Upper lobe of right lung (tissue), 1 donor: ENCODE measurements at regions not wholly inside any gene's neighbourhood (a gene's known extent, or its start where the extent isn't known, plus 50 kb on each side); places are given as distances from the start of the nearest gene placed in this dataset.

Source experiments
- ATAC-seq: fragments of 200-7000 bp; cut with Tn5 transposase; one replicate; pipeline ENCODE4 v1.9.1; 2020; ENCODE audit warnings: mild to moderate bottlenecking, moderate library complexity
- DNase-seq: peaks from one replicate; pipeline ENCODE4 v3.0.0-alpha.2; 2020
- H3K27ac ChIP-seq: fragments of 200-600 bp; one replicate; pipeline ENCODE4 v1.8.0; 2022
- H3K27me3 ChIP-seq: fragments of 200-600 bp; one replicate; pipeline ENCODE4 v1.8.0; 2022; ENCODE audit warnings: mild to moderate bottlenecking
- H3K36me3 ChIP-seq: fragments of 200-600 bp; one replicate; pipeline ENCODE4 v1.8.0; 2022
- H3K4me1 ChIP-seq: fragments of 200-600 bp; one replicate; pipeline ENCODE4 v1.8.0; 2022
- H3K4me3 ChIP-seq: fragments of 200-600 bp; one replicate; pipeline ENCODE4 v1.8.0; 2022; ENCODE audit warnings: mild to moderate bottlenecking
- H3K9me3 ChIP-seq: fragments of 200-600 bp; one replicate; pipeline ENCODE4 v1.8.0; 2022
- CTCF ChIP-seq: fragments of 200-600 bp; IDR thresholded peaks from one replicate; pipeline ENCODE4 v1.8.0; 2022; ENCODE audit warnings: antibody characterized with exemption
- intact Hi-C: fragments of 100-400 bp; cut with DNase I; formaldehyde crosslinking; loops from one replicate; pipeline ENCODE4 v1.11.0; 2022
- donor health status: DM: no; HTN: yes; CAD: no; lungs with severe emphysema.

GRCh38 chr2:67012165-67012564 is 385.0 kb upstream of the ETAA1 start:
- DNase-seq (no peak), ATAC-seq (no peak)
- H3K27me3 ChIP-seq = no peaks in the 10 kb centered on the region
- no peak overlapping the region for H3K4me3 ChIP-seq
- H3K4me1 ChIP-seq = peaks cover 3% of the 10 kb centered on the region
- no peaks in the 10 kb centered on the region for H3K9me3 ChIP-seq
- no peak overlapping the region for H3K27ac ChIP-seq
- TF ChIP-seq CTCF = no peak
- H3K36me3 ChIP-seq = no peaks in the 10 kb centered on the region
- intact Hi-C loops = no loop called here

GRCh38 chr2:67013821-67014220 is 383.3 kb upstream of the ETAA1 start:
- intact Hi-C loops = no loop called here
- no peak for ATAC-seq
- no peak for DNase-seq
- H3K4me3 ChIP-seq = no peak overlapping the region
- H3K27ac ChIP-seq = no peak overlapping the region
- H3K36me3 ChIP-seq = no peaks in the 10 kb centered on the region
- no peaks in the 10 kb centered on the region for H3K4me1 ChIP-seq
- no peak for TF ChIP-seq CTCF
- no peaks in the 10 kb centered on the region for H3K27me3 ChIP-seq
- H3K9me3 ChIP-seq = no peaks in the 10 kb centered on the region

- no peak for ATAC-seq
- Histone ChIP-seq H3K4me1 (no peaks in the 10 kb centered on the region), H3K27me3 (no peaks in the 10 kb centered on the region), H3K27ac (no peak overlapping the region), H3K36me3 (no peaks in the 10 kb centered on the region), H3K9me3 (no peaks in the 10 kb centered on the region), H3K4me3 (no peak overlapping the region)
- no peak for TF ChIP-seq CTCF
- intact Hi-C loops = no loop called here
- DNase-seq = no peak
Measured at GRCh38 chr2:67015681-67016080, 381.5 kb upstream of the ETAA1 start.

GRCh38 chr2:67018301-67018700 is 378.8 kb upstream of the ETAA1 start:
- TF ChIP-seq CTCF = no peak
- Histone ChIP-seq H3K4me3 (no peak overlapping the region), H3K27me3 (no peaks in the 10 kb centered on the region), H3K9me3 (no peaks in the 10 kb centered on the region), H3K27ac (no peak overlapping the region), H3K36me3 (no peaks in the 10 kb centered on the region), H3K4me1 (no peaks in the 10 kb centered on the region)
- no peak for DNase-seq
- intact Hi-C loops = no loop called here
- ATAC-seq = no peak

DNA sequence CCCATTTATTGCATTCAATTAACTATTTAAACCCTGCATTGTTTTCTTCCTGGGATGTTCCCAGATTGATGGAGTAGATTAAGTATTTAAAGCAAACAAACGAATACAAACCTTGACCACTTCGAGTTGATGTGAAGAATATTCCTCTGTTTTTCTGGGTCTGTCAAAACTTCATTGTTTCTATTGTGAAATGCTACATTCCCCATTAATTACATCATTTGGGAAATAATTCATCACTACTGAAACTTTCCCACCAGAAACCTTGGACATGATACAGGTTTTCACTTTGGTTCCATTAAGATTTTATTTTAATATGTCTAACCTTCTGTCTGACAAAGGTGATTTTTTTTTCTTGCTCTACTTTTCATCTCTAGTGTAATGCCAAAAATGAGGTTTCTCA is 365.1 kb upstream of the ETAA1 start:
- intact Hi-C loops = no loop called here
- TF ChIP-seq CTCF = no peak
- no peak overlapping the region for H3K4me3 ChIP-seq
- H3K4me1 ChIP-seq = no peaks in the 10 kb centered on the region
- no peak overlapping the region for H3K27ac ChIP-seq
- no peaks in the 10 kb centered on the region for H3K27me3 ChIP-seq
- no peaks in the 10 kb centered on the region for H3K9me3 ChIP-seq
- no peaks in the 10 kb centered on the region for H3K36me3 ChIP-seq
- ATAC-seq (no peak), DNase-seq (no peak)

GRCh38 chr2:67036444-67036843 is 360.7 kb upstream of the ETAA1 start:
- no peak overlapping the region for H3K27ac ChIP-seq
- H3K36me3 ChIP-seq = no peaks in the 10 kb centered on the region
- H3K4me3 ChIP-seq = no peak overlapping the region
- no peaks in the 10 kb centered on the region for H3K9me3 ChIP-seq
- DNase-seq (no peak), ATAC-seq (no peak)
- no peaks in the 10 kb centered on the region for H3K27me3 ChIP-seq
- intact Hi-C loops = no loop called here
- no peaks in the 10 kb centered on the region for H3K4me1 ChIP-seq
- TF ChIP-seq CTCF = no peak
